Liver (tissue), 8 donors: ENCODE measurements at regions not wholly inside any gene's neighbourhood (a gene's known extent, or its start where the extent isn't known, plus 50 kb on each side); places are given as distances from the start of the nearest gene placed in this dataset.

Experiments used
- DNase-seq: peaks from one replicate; pipeline ENCODE4 v3.0.0-alpha.2; 2017; ENCODE audit warnings: low spot score
- H3K27ac ChIP-seq, 2 donors: one replicate each; pipeline ENCODE4 v1.7.0; 2013; ENCODE audit warnings: inconsistent platforms in 2 of 2, low read length in 2 of 2, control low read depth in 1 of 2, low read depth in 1 of 2, mild to moderate bottlenecking in 1 of 2
- H3K27me3 ChIP-seq, 4 donors: one replicate each; pipeline versions ENCODE4 v1.6.1 to v1.7.0; 2013; ENCODE audit warnings: low read length in 3 of 4, inconsistent platforms in 1 of 4, mild to moderate bottlenecking in 1 of 4, moderate library complexity in 1 of 4; ENCODE audit not compliant: control insufficient read depth in 4 of 4, insufficient read depth in 4 of 4
- H3K36me3 ChIP-seq, 4 donors: one replicate each; pipeline versions ENCODE4 v1.6.1 to v1.7.0; 2013; ENCODE audit warnings: low read length in 3 of 4, mild to moderate bottlenecking in 3 of 4, low read depth in 1 of 4, moderate library complexity in 1 of 4; ENCODE audit not compliant: control insufficient read depth in 4 of 4, insufficient read depth in 3 of 4
- H3K4me1 ChIP-seq, 4 donors: one replicate each; pipeline versions ENCODE4 v1.6.1 to v1.7.0; 2013; ENCODE audit warnings: low read length in 3 of 4, mild to moderate bottlenecking in 3 of 4, moderate library complexity in 1 of 4; ENCODE audit not compliant: control insufficient read depth in 4 of 4, insufficient read depth in 4 of 4
- H3K4me3 ChIP-seq, 3 donors: one replicate each; pipeline versions ENCODE4 v1.6.1 to v1.7.0; 2013; ENCODE audit warnings: low read length in 3 of 3, control low read depth in 1 of 3, low read depth in 1 of 3, mild to moderate bottlenecking in 1 of 3
- H3K9ac ChIP-seq, 2 donors: one replicate each; pipeline ENCODE4 v1.7.0; 2013; ENCODE audit warnings: low read length in 2 of 2, mild to moderate bottlenecking in 2 of 2, moderate library complexity in 2 of 2, control low read depth in 1 of 2, low read depth in 1 of 2
- H3K9me3 ChIP-seq, 4 donors: one replicate each; pipeline versions ENCODE4 v1.6.1 to v1.7.0; 2013; ENCODE audit warnings: low read length in 3 of 4; ENCODE audit not compliant: control insufficient read depth in 4 of 4
- ATF3 ChIP-seq: IDR thresholded peaks from 2 replicates; pipeline ENCODE4 v1.6.1; 2016; ENCODE audit warnings: antibody characterized with exemption
- EGR1 ChIP-seq, 2 donors: IDR thresholded peaks; 2 replicates each; pipeline ENCODE4 v1.6.1; 2016 to 2018; ENCODE audit warnings: antibody characterized with exemption in 2 of 2, low read depth in 2 of 2
- FOXA1 ChIP-seq: IDR thresholded peaks from 2 replicates; pipeline ENCODE4 v1.6.1; 2016; ENCODE audit warnings: antibody characterized with exemption
- GABPA ChIP-seq, 2 donors: IDR thresholded peaks in 1 of 2; conservative IDR thresholded peaks in 1 of 2; 2 replicates each; pipeline ENCODE4 v1.6.1; 2016; ENCODE audit warnings: antibody characterized with exemption in 2 of 2, mild to moderate bottlenecking in 1 of 2, moderate library complexity in 1 of 2
- JUND ChIP-seq, 2 donors: IDR thresholded peaks; 2 replicates each; pipeline ENCODE4 v1.6.1; 2016; ENCODE audit warnings: antibody characterized with exemption in 2 of 2
- NR2F2 ChIP-seq: IDR thresholded peaks from 2 replicates; pipeline ENCODE4 v1.6.1; 2016; ENCODE audit warnings: antibody characterized with exemption
- RAD21 ChIP-seq, 2 donors: IDR thresholded peaks; 2 replicates each; pipeline ENCODE4 v1.6.1; 2016; ENCODE audit warnings: antibody characterized with exemption in 2 of 2, mild to moderate bottlenecking in 2 of 2
- REST ChIP-seq: IDR thresholded peaks from 2 replicates; pipeline ENCODE4 v1.6.1; 2016; ENCODE audit warnings: antibody characterized with exemption, mild to moderate bottlenecking
- RXRA ChIP-seq, 2 donors: IDR thresholded peaks; 2 replicates each; pipeline ENCODE4 v1.6.1; 2017 to 2018; ENCODE audit warnings: antibody characterized with exemption in 2 of 2, mild to moderate bottlenecking in 1 of 2
- TAF1 ChIP-seq: conservative IDR thresholded peaks from 2 replicates; pipeline ENCODE4 v1.6.1; 2016; ENCODE audit warnings: antibody characterized with exemption, mild to moderate bottlenecking
- YY1 ChIP-seq: IDR thresholded peaks from 2 replicates; pipeline ENCODE4 v1.6.1; 2016; ENCODE audit warnings: antibody characterized with exemption, mild to moderate bottlenecking
- WGBS: extraction: QIAGEN DNeasy Blood & Tissue Kit; methylation state at CpG from one replicate; pipeline ENCODE4 v1.1.7; 2013; 5-methylcytosine and 5-hydroxymethylcytosine counted together
- TF ChIP-seq, protein P1 (sequence below): IDR thresholded peaks from 2 replicates; pipeline ENCODE4 v1.6.1; 2016; ENCODE audit warnings: antibody characterized with exemption
- TF ChIP-seq, protein P2 (sequence below): IDR thresholded peaks from 2 replicates; pipeline ENCODE4 v1.6.1; 2016; ENCODE audit warnings: antibody characterized with exemption
- TF ChIP-seq, protein P3 (sequence below): fragments of 150-350 bp; IDR thresholded peaks from 2 replicates; pipeline ENCODE4 v1.5.1; 2017; ENCODE audit warnings: improper control_type of control experiment, low read depth, low read length; ENCODE audit not compliant: missing input control
- donor health status: healthy.
- donor health status: healthy.
- donor health status: healthy.
- donor health status: healthy.
- donor health status: healthy.

GRCh38 chr15:63434576-63435186 is 53.0 kb upstream of the CA12 start:
- DNase-seq: no peak
- H3K27me3 ChIP-seq: no peaks in the 10 kb centered on the region
- peaks cover 0 to 8% (median 3%) of the 10 kb centered on the region in 4 donors for H3K4me1 ChIP-seq
- no peak for TF ChIP-seq RAD21 (IDR thresholded peaks at IDR 0.05)
- TF ChIP-seq, protein P1, sequence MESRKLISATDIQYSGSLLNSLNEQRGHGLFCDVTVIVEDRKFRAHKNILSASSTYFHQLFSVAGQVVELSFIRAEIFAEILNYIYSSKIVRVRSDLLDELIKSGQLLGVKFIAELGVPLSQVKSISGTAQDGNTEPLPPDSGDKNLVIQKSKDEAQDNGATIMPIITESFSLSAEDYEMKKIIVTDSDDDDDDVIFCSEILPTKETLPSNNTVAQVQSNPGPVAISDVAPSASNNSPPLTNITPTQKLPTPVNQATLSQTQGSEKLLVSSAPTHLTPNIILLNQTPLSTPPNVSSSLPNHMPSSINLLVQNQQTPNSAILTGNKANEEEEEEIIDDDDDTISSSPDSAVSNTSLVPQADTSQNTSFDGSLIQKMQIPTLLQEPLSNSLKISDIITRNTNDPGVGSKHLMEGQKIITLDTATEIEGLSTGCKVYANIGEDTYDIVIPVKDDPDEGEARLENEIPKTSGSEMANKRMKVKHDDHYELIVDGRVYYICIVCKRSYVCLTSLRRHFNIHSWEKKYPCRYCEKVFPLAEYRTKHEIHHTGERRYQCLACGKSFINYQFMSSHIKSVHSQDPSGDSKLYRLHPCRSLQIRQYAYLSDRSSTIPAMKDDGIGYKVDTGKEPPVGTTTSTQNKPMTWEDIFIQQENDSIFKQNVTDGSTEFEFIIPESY: no peak
- TF ChIP-seq RXRA (IDR thresholded peaks at IDR 0.05): no peak
- TF ChIP-seq, protein P2, sequence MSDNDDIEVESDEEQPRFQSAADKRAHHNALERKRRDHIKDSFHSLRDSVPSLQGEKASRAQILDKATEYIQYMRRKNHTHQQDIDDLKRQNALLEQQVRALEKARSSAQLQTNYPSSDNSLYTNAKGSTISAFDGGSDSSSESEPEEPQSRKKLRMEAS: no peak
- no peak for TF ChIP-seq REST
- no peak for TF ChIP-seq YY1
- TF ChIP-seq ATF3: no peak
- TF ChIP-seq FOXA1: no peak
- TF ChIP-seq NR2F2: no peak
- TF ChIP-seq TAF1: no peak
- H3K9ac ChIP-seq: no peak overlapping the region
- H3K36me3 ChIP-seq: no peaks in the 10 kb centered on the region
- H3K9me3 ChIP-seq: no peaks in the 10 kb centered on the region
- 88% methylated on average over 4 of the region's 4 CpGs for WGBS
- H3K4me3 ChIP-seq: no peak overlapping the region
- H3K27ac ChIP-seq: no peak overlapping the region

- no peak overlapping the region for H3K27ac ChIP-seq
- TF ChIP-seq, protein P2: no peak
- TF ChIP-seq RXRA (IDR thresholded peaks at IDR 0.05) (no peak), YY1 (no peak), GABPA (IDR thresholded peaks at IDR 0.05 in 1 of 2, conservative IDR thresholded peaks at IDR 0.05 in 1 of 2) (no peak), JUND (IDR thresholded peaks at IDR 0.05) (no peak), EGR1 (IDR thresholded peaks at IDR 0.05; ENCODE audit: low read depth in 2 of 2) (no peak)
- TF ChIP-seq, protein P3, sequence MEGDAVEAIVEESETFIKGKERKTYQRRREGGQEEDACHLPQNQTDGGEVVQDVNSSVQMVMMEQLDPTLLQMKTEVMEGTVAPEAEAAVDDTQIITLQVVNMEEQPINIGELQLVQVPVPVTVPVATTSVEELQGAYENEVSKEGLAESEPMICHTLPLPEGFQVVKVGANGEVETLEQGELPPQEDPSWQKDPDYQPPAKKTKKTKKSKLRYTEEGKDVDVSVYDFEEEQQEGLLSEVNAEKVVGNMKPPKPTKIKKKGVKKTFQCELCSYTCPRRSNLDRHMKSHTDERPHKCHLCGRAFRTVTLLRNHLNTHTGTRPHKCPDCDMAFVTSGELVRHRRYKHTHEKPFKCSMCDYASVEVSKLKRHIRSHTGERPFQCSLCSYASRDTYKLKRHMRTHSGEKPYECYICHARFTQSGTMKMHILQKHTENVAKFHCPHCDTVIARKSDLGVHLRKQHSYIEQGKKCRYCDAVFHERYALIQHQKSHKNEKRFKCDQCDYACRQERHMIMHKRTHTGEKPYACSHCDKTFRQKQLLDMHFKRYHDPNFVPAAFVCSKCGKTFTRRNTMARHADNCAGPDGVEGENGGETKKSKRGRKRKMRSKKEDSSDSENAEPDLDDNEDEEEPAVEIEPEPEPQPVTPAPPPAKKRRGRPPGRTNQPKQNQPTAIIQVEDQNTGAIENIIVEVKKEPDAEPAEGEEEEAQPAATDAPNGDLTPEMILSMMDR: no peak
- TF ChIP-seq, protein P1: no peak
- H3K27me3 ChIP-seq: no peaks in the 10 kb centered on the region
- H3K9ac ChIP-seq: no peak overlapping the region
- no peaks in the 10 kb centered on the region for H3K9me3 ChIP-seq
- DNase-seq: no peak
- 97% methylated on average over 9 of the region's 9 CpGs for WGBS
- no peak overlapping the region for H3K4me3 ChIP-seq
- no peaks in the 10 kb centered on the region for H3K36me3 ChIP-seq
- peaks cover 0 to 8% (median 3%) of the 10 kb centered on the region in 4 donors for H3K4me1 ChIP-seq
Observed at GRCh38 chr15:63435204-63435820, 53.7 kb upstream of the CA12 start.
